Right lung (tissue), 2 donors: ENCODE measurements at regions not wholly inside any gene's neighbourhood (a gene's known extent, or its start where the extent isn't known, plus 50 kb on each side); places are given as distances from the start of the nearest gene placed in this dataset.
A peak's percentile ranks its signal among the peaks of the same experiment; 100 is the strongest.

Experiments used
- DNase-seq, 2 donors: peaks; one replicate each; pipeline ENCODE4 v3.0.0-alpha.2; 2013

GRCh38 chr10:3544561-3544960 lies 240.4 kb downstream of the KLF6 start:
- no peak for DNase-seq

DNA sequence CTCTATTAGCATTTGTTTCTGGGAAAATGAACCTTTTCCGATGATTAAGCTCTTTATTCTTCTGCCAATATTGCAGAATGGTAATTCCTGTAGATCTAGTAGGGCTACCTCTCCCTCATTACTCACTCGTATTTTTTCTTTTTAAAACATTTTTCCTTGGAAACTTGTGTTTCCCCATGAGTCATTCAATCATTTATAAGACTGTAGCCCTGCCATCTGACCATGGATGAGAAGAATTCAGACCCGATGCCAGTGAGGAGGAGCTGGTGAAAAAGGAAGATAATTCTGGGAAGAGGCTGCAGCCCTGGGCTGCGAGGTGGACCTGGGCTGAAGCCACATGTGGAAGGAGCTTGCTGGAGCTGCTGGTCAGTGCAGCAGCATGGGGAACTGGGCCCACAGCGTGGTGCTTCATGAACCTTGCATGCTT lies 242.8 kb downstream of the KLF6 start:
- DNase-seq, result no peak

GRCh38 chr10:3539696-3540383 lies 245.2 kb downstream of the KLF6 start:
- DNase-seq, result no peak

- DNase-seq, result peak in 1 of 2 donors; percentile 18
Observed at GRCh38 chr10:3538656-3539531, 246.1 kb downstream of the KLF6 start.

GRCh38 chr10:3538291-3538655 lies 246.7 kb downstream of the KLF6 start:
- no peak for DNase-seq

DNA sequence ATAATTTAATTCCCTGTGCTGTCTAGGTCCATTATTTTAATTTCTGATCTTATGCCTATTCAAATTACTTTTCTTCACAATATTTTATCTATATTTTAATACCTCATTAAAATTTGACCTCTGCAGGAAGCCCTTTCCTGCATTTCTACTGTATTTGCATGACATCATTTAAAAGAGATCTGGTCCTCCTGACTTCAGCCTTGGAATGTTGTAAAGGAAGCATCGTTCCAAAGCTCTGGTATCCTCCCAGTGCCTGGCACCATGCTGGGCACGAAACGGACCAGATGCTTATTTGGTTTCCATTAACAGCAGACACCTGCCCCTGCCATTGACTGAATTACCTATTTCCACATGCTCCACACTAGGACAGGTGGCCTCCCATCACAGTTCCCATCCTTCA lies 247.5 kb downstream of the KLF6 start:
- no peak for DNase-seq

DNA sequence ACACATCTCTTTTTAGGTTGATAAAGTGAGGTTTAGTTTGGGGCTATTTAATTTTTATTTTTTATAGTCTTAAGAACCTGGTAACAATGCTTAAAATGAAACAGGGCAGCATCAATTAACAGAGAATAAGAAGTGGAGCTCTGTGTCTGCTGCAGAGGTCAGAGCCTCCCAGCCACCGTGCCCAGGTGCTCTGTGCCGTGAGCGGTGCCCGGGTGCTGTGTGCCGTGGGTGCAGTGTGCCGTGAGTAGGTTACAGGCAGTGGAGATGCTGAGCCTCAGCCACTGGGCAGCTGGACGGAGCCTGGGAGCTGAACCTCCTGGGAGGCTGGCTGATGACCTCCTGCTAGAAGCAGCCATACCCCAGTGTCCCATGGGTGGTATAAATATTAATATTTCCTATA lies 250.0 kb downstream of the KLF6 start:
- DNase-seq, result no peak

DNA sequence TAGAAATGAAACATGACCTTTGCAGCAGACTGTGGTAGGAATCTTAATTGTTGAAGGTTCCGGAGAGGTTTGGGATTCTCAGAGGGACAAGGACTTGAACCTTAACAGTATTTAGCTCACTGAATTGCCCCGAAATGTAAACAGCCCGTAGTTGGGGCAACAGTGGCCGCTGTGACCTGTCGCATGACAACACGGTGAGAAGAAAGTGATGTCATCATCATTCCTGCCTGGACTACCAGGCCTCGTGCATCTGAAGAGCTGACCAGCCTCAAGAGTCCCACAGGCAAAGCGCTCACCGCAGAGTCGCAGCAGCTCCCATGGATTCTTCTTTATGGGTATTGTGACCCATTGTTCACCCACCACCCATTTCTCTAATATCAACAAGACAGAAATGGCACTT lies 250.6 kb downstream of the KLF6 start:
- no peak for DNase-seq

DNA sequence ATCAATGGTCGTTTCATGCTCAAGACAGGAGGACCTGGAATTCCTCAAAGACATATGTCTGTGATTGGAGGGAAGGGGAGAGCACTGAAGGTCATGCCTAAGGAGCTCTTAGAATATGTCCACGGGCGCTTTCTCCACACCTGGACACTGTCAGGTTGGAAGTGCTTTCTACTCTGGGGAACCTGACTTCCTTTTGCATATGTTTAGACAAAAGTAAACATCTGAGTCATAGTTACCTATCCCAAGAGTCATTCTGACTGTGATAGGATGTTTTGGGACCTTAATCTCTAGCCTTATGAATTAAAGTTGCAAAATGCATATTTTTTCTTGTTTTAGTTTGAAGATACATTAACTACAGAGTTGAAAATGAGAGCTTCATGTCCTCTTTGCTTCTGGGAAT lies 251.7 kb downstream of the KLF6 start:
- no peak for DNase-seq

DNA sequence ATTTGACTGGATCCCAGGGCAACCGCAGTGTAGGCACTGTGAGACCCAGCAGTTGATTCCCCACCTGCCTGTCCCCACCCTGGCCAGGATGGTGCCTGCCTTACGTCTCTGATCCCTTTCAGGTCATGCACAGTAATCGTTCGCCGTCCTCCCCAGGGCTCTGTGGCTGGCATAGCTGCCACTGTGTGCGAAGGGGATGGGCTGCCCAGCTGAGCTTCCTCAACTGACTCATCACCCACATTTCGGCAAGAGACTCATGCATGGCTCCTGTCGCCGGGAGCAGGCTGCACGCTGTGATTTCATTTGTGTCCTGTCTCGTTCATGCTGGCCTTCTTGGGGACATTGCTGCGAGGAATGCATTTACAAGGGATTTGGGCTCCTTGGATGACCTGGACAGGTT lies 252.4 kb downstream of the KLF6 start:
- no peak for DNase-seq

DNA sequence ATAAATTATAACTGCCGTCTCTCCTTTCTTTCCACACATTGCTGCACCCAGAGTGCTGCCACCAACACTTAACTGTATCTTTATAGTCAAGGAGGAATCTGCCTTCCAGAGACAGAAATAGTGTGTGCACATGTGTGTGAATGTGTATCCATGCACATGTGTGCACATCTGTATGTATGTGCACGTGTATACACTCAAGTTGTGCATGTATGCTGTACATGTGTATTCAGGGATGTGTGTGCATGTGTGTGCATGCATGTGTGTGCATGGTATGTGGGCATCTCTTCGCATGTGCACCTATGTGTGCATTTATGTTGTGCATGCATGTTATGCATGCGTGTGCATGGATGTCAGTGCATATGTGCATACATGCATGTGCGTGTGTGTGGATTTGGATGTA lies 253.3 kb downstream of the KLF6 start:
- no peak for DNase-seq

GRCh38 chr10:3530783-3531645 lies 254.0 kb downstream of the KLF6 start:
- DNase-seq, result peak; percentile 20 to 26

DNA sequence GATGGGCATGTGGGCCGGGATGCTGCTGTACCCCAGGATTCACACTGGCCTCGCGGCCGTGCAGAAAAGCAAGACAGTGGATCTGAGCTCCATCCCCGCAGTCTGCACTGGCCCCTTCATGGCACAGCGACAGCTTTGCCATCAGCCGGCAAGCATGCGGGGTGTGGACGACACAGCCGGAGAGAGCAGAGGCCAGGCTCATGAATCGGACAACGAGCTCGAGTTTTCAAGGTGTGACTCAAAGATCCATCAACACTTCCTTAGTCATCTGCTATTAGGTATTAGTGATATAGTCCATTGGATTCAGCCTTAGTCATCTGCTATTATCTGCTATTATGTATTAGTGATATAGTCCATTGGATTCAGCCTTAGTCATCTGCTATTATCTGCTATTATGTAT lies 254.7 kb downstream of the KLF6 start:
- DNase-seq, result peak; percentile 58 to 63

DNA sequence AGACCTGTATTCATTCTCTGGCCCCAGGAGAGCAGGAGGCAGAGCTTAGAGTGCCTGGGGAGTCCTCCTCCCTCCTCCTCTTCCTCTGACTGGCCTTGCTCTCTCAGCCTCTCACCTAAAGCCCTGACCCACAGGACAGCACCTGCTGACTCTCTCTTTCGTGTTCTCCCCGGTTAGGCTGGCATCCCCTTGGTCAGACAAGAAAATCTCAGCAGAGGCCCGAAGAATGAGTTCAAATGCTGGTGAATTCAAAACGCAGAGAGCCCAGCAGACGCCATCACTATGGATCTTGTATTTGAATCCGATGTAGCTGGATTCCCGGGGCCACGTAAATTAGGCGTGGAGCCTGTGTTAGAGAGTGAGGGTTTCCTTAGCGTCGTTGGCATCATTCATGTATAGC lies 255.3 kb downstream of the KLF6 start:
- DNase-seq, result no peak

- DNase-seq, result no peak
Observed at GRCh38 chr10:3528823-3529403, 256.1 kb downstream of the KLF6 start.

- no peak for DNase-seq
Observed at GRCh38 chr10:3528271-3528670, 256.7 kb downstream of the KLF6 start.

DNA sequence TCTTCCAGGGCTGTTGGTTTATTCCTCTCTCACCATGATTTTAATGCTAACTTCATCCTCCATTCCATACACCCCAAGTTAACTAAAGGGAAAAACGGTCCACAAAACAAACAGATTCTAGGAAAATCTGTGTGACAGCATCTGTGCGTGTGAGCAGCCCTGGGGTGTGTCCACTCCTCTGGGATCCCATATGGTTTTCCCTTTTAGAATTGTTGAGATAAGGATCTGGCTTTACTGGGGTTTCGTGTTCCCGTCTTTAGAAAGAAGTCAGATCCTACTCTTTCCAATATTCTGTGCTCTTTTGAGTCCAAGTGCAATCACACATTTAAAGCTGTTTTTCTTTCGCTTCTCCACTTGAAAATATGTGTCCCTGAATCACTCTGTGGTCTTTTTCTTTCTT lies 257.1 kb downstream of the KLF6 start:
- DNase-seq, result no peak

DNA sequence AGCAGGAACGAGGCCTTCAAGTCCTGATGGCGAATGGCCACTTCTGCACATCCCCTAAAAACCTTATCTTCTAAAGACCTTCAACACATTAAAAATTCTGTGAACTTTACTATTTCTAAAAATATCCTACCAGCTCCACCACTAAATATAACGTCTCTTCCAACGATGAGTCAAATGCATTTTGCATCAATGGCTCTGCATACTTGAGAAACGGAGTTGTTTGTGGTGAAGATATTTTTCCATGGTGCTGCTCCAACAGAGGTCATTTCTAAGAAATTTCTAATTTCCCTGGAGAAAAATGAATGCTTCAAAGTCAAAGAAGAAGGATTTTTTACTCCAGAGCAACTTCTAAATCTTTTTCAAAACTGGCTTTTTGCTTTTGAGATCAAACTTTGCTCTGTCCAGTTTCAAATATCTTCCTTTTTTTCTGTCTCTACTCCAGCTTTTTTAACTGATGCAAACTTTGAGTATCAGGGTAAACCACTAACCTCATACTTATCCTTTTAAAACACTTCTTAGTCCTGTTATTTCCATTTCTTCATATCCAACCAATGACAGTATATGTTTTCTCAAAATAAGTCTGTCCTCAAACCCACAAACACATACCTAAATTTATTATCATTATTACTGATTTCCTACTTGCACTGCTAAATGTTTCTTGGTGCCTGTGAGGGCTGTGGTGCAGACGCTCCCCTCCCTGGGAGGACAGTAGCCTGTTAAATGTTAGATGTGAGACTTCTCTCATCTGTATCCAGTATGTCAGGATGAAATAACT lies 258.1 kb downstream of the KLF6 start:
- DNase-seq, result no peak

GRCh38 chr10:3525832-3526449 lies 259.1 kb downstream of the KLF6 start:
- DNase-seq, result no peak

DNA sequence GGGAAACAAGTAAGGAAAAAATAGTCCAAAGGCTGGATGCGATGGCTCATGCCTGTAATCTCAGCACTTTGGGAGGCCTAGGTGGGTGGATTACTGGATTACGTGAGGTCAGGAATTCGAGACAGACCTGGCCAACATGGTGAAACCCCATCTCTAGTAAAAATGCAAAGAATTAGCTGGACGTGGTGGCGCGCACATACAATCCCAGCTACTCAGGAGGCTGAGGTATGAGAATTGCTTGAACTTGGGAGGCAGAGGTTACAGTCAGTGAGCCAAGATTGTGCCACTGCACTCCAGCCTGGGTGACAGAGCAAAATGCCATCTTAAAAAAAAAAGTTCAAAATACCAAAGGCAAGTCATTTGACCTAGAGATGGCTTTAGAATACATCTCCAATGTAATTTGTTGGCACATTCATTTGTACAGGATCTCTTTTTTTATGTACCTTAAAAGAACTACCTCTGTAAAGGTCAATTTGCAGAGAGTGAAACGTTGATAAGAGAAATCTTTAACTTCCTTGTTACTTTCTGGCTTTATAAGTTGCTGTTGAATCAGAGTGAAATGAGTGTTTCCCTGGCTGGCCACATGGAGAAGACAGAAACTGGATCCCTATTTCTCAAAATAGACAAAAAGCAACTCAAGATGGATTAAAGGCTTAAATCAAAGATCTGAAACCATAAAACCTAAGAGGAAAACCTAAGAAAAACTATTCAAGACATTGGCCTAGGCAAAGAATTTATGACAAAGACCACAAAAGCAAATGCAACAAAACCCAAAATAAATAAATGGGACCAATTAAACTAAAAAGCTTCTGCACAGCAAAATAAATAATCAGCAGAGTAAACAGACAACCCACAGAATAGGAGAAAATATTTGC lies 260.7 kb downstream of the KLF6 start:
- DNase-seq, result no peak
